NCI-H345 (cell line): ENCODE measurements at regions not wholly inside any gene's neighbourhood (a gene's known extent, or its start where the extent isn't known, plus 50 kb on each side); places are given as distances from the start of the nearest gene placed in this dataset.

Source experiments
- DNase-seq: peaks from one replicate; lab custom pipeline; 2025; lab: John Stamatoyannopoulos, UW

GRCh38 chr3:168844894-168845482 is 749.3 kb upstream of the GOLIM4 start:
- DNase-seq: no peak

- no peak for DNase-seq
Observed at GRCh38 chr3:168844472-168844871, 748.7 kb upstream of the GOLIM4 start.

GRCh38 chr3:168843481-168843880 is 747.8 kb upstream of the GOLIM4 start:
- DNase-seq: no peak

GRCh38 chr3:168839653-168840052 is 743.9 kb upstream of the GOLIM4 start:
- no peak for DNase-seq

- DNase-seq: no peak
Observed at GRCh38 chr3:168834558-168834957, 738.8 kb upstream of the GOLIM4 start.

GRCh38 chr3:168828943-168829342 is 733.2 kb upstream of the GOLIM4 start:
- DNase-seq: no peak

- no peak for DNase-seq
Observed at GRCh38 chr3:168828536-168828935, 732.8 kb upstream of the GOLIM4 start.

- no peak for DNase-seq
Observed at GRCh38 chr3:168828014-168828413, 732.3 kb upstream of the GOLIM4 start.

- DNase-seq: no peak
Observed at GRCh38 chr3:168824107-168824506, 728.4 kb upstream of the GOLIM4 start.

GRCh38 chr3:168823466-168823865 is 727.7 kb upstream of the GOLIM4 start:
- DNase-seq: no peak

GRCh38 chr3:168820810-168821415 is 725.2 kb upstream of the GOLIM4 start:
- no peak for DNase-seq

- no peak for DNase-seq
Observed at GRCh38 chr3:168817177-168817576, 721.5 kb upstream of the GOLIM4 start.

- DNase-seq: no peak
Observed at GRCh38 chr3:168815946-168816345, 720.2 kb upstream of the GOLIM4 start.

- no peak for DNase-seq
Observed at GRCh38 chr3:168813225-168813802, 717.6 kb upstream of the GOLIM4 start.

- DNase-seq: no peak
Observed at GRCh38 chr3:168812234-168812633, 716.5 kb upstream of the GOLIM4 start.

GRCh38 chr3:168808596-168808995 is 712.9 kb upstream of the GOLIM4 start:
- DNase-seq: no peak

GRCh38 chr3:168807448-168807847 is 711.7 kb upstream of the GOLIM4 start:
- DNase-seq: no peak

GRCh38 chr3:168806871-168807270 is 711.1 kb upstream of the GOLIM4 start:
- DNase-seq: no peak

- DNase-seq: no peak
Observed at GRCh38 chr3:168803536-168803935, 707.8 kb upstream of the GOLIM4 start.

GRCh38 chr3:168802766-168803165 is 707.0 kb upstream of the GOLIM4 start:
- no peak for DNase-seq

- DNase-seq: no peak
Observed at GRCh38 chr3:168801794-168802193, 706.1 kb upstream of the GOLIM4 start.

- DNase-seq: no peak
Observed at GRCh38 chr3:168796339-168796738, 700.6 kb upstream of the GOLIM4 start.

GRCh38 chr3:168794427-168794826 is 698.7 kb upstream of the GOLIM4 start:
- DNase-seq: no peak

- DNase-seq: no peak
Observed at GRCh38 chr3:168782193-168782592, 686.5 kb upstream of the GOLIM4 start.
